ENCODE measurements at regions not wholly inside any gene's neighbourhood (a gene's known extent, or its start where the extent isn't known, plus 50 kb on each side); places are given as distances from the start of the nearest gene placed in this dataset.

DNA sequence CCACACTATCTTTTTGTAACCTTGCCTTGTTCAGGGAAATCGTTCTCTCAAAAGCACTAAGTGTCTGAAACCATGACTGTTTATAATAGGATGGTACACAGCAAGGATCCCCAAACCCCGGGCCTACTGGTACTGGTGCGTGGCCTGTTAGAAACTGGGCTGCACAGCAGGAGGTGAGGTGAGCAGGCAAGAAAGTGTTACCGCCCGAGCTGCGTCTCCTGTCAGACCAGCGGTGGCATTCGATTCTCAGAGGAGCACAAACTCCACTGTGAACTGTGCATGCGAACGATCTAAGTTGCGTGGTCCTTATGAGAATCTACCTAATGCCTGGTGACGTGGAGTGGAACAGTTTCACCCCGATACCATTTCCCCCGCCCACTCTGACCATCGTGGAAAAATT lies 81.8 kb upstream of the KCNJ3 start:
- no peak overlapping the region for H2BK20ac ChIP-seq (ENCODE audit: low read depth, low read length)
- no peak overlapping the region for H2AK9ac ChIP-seq (replicated peaks; ENCODE audit: low read depth, low read length, poor library complexity)
- H3K36me3 ChIP-seq (ENCODE audit: control insufficient read depth, insufficient read depth, low read length) = no peaks in the 10 kb centered on the region
- BruUV-seq (replicated peaks) = no TSS peak
- H4K20me1 ChIP-seq (ENCODE audit: insufficient read depth, low read length) = no peaks in the 10 kb centered on the region
- H3K9me1 ChIP-seq (ENCODE audit: insufficient read depth, low read length) = no peaks in the 10 kb centered on the region
- H2BK5ac ChIP-seq (ENCODE audit: low read depth, low read length, poor library complexity, severe bottlenecking) = no peak overlapping the region
- no peak overlapping the region for H2BK120ac ChIP-seq (ENCODE audit: low read depth, low read length)
- no peak overlapping the region for H3K56ac ChIP-seq (ENCODE audit: extremely low read depth, insufficient read depth, low read length)
- H3K4me3 ChIP-seq (ENCODE audit: insufficient read depth, low read depth, low read length) = no peak overlapping the region
- H2BK15ac ChIP-seq (ENCODE audit: low read depth, low read length) = no peak overlapping the region
- no peak overlapping the region for H3K18ac ChIP-seq (ENCODE audit: low read depth, low read length)
- intact Hi-C loops (cut with micrococcal nuclease) = no loop called here
- no peak overlapping the region for H4K8ac ChIP-seq (ENCODE audit: low read depth in 2 of 2, low read length in 2 of 2)
- no peak overlapping the region for H2AK5ac ChIP-seq (ENCODE audit: low read depth, low read length)
- DNase-seq = no peak
- ChIA-PET CTCF (no interaction called here), POLR2A (ENCODE audit: unreplicated experiment) (no interaction called here)
- H3K14ac ChIP-seq (replicated peaks; ENCODE audit: low read depth, low read length) = no peak overlapping the region
- H4K91ac ChIP-seq (ENCODE audit: insufficient read depth, low read depth, low read length) = no peak overlapping the region
- H3K4me1 ChIP-seq (ENCODE audit: control insufficient read depth, insufficient read depth, low read length) = no peaks in the 10 kb centered on the region
- H4K5ac ChIP-seq (ENCODE audit: low read depth, low read length) = no peak overlapping the region
- dilution Hi-C loops (cut with HindIII; ENCODE audit: low sequenced_read_pairs, unreplicated experiment) = no loop called here
- H3K9ac ChIP-seq (ENCODE audit: low read depth, low read length) = no peak overlapping the region
- ATAC-seq (ENCODE audit: low read depth) = no peak
- no peak overlapping the region for H3K23ac ChIP-seq (ENCODE audit: low read depth, low read length)
- H3K79me1 ChIP-seq (ENCODE audit: low read depth in 1 of 2, low read length in 2 of 2) = no peaks in the 10 kb centered on the region
- H3K9me3 ChIP-seq (ENCODE audit: control insufficient read depth, insufficient read depth, low read length) = peaks cover 6% of the 10 kb centered on the region; the same call in 1 of the 2 replicates
- no peak overlapping the region for H3K27ac ChIP-seq (ENCODE audit: insufficient read depth, low read length)
- WGBS, 2 experiments (ENCODE audit: extremely low coverage in 2 of 2, insufficient read length in 1 of 2) = 62% methylated on average over 5 of the region's 15 CpGs; no CpG with 5 or more reads in 1 of the 2 experiments
- in situ Hi-C loops (cut with MboI; ENCODE audit: low sequenced_read_pairs) = no loop called here
- H3K4me2 ChIP-seq (ENCODE audit: low read depth, low read length) = no peak overlapping the region
- TF ChIP-seq NFE2L2 (IDR thresholded peaks at IDR 0.05; ENCODE audit: low read depth, low read length) (no peak), POLR2A (IDR thresholded peaks at IDR 0.05; ENCODE audit: low read depth, low read length) (no peak), RCOR1 (IDR thresholded peaks at IDR 0.05; ENCODE audit: insufficient replicate concordance, low read length) (no peak), CEBPB (IDR thresholded peaks at IDR 0.05; ENCODE audit: low read depth, low read length) (no peak)
- TF ChIP-seq, protein P1, sequence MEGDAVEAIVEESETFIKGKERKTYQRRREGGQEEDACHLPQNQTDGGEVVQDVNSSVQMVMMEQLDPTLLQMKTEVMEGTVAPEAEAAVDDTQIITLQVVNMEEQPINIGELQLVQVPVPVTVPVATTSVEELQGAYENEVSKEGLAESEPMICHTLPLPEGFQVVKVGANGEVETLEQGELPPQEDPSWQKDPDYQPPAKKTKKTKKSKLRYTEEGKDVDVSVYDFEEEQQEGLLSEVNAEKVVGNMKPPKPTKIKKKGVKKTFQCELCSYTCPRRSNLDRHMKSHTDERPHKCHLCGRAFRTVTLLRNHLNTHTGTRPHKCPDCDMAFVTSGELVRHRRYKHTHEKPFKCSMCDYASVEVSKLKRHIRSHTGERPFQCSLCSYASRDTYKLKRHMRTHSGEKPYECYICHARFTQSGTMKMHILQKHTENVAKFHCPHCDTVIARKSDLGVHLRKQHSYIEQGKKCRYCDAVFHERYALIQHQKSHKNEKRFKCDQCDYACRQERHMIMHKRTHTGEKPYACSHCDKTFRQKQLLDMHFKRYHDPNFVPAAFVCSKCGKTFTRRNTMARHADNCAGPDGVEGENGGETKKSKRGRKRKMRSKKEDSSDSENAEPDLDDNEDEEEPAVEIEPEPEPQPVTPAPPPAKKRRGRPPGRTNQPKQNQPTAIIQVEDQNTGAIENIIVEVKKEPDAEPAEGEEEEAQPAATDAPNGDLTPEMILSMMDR (conservative IDR thresholded peaks at IDR 0.05; ENCODE audit: low read depth, low read length) = no peak
- H3K27me3 ChIP-seq (ENCODE audit: control insufficient read depth, insufficient read depth, low read length) = no peaks in the 10 kb centered on the region
- no peak overlapping the region for H2AFZ ChIP-seq (replicated peaks; ENCODE audit: low read length, poor library complexity)
- H3K4ac ChIP-seq (ENCODE audit: low read depth, low read length) = no peak overlapping the region
